WTC11 (cell line): ENCODE measurements at regions not wholly inside any gene's neighbourhood (a gene's known extent, or its start where the extent isn't known, plus 50 kb on each side); places are given as distances from the start of the nearest gene placed in this dataset.

Experiments used
- ATAC-seq: fragments of 200-7000 bp; cut with Tn5 transposase; 2 replicates; pipeline ENCODE4 v1.10.0; 2021; ENCODE audit warnings: mild to moderate bottlenecking, moderate library complexity
- CTCF ChIA-PET: fragments of 300-600 bp; sonication (Branson Sonifier 250); formaldehyde crosslinking; loops from one replicate; lab custom pipeline; 2021; ENCODE audit warnings: antibody characterized with exemption; lab: Charles Lee
- POLR2A ChIA-PET: fragments of 350-600 bp; sonication (Branson Sonifier 250); formaldehyde crosslinking; loops from one replicate; lab custom pipeline; 2021; ENCODE audit warnings: antibody characterized with exemption; lab: Charles Lee
- DNase-seq: peaks from one replicate; pipeline ENCODE4 v3.0.0; 2021; ENCODE audit warnings: low spot score
- H3K27ac Mint-ChIP-seq: 2 replicates; pipeline ENCODE4 v1.8.0; 2021; ENCODE audit warnings: mixed read lengths
- H3K27me3 Mint-ChIP-seq: 2 replicates; pipeline ENCODE4 v1.8.0; 2021; ENCODE audit warnings: low read depth, mild to moderate bottlenecking, moderate library complexity, mixed read lengths
- H3K36me3 Mint-ChIP-seq: 2 replicates; pipeline ENCODE4 v1.8.0; 2021; ENCODE audit warnings: mixed read lengths
- H3K4me1 Mint-ChIP-seq: 2 replicates; pipeline ENCODE4 v1.8.0; 2022; ENCODE audit warnings: mixed read lengths
- H3K4me3 Mint-ChIP-seq: 2 replicates; pipeline ENCODE4 v1.8.0; 2021; ENCODE audit warnings: mild to moderate bottlenecking, moderate library complexity, mixed read lengths
- H3K9me3 Mint-ChIP-seq: 2 replicates; pipeline ENCODE4 v1.8.0; 2021; ENCODE audit warnings: mixed read lengths
- AR ChIP-seq: fragments of 250-450 bp; sonication (Bioruptor Pico); IDR thresholded peaks from 2 replicates; pipeline ENCODE4 v1.9.0; 2021; ENCODE audit warnings: mild to moderate bottlenecking
- ATF1 ChIP-seq: sonication (generic); formaldehyde crosslinking; IDR thresholded peaks from 2 replicates; pipeline ENCODE4 v1.8.1; 2023; ENCODE audit warnings: mild to moderate bottlenecking, moderate library complexity, missing genetic modification reagents
- ATF2 ChIP-seq: sonication (generic); formaldehyde crosslinking; IDR thresholded peaks from 2 replicates; pipeline ENCODE4 v1.8.1; 2022; ENCODE audit warnings: low read depth, missing genetic modification reagents, borderline replicate concordance
- ATF6 ChIP-seq: sonication (generic); formaldehyde crosslinking; IDR thresholded peaks from 2 replicates; pipeline ENCODE4 v1.8.1; 2023; ENCODE audit warnings: mild to moderate bottlenecking, missing genetic modification reagents
- CDX4 ChIP-seq: fragments of 250-450 bp; sonication (Bioruptor Pico); IDR thresholded peaks from 2 replicates; pipeline ENCODE4 v1.9.0; 2021; ENCODE audit warnings: moderate library complexity, mild to moderate bottlenecking, inconsistent platforms, borderline replicate concordance
- E2F4 ChIP-seq: sonication (generic); formaldehyde crosslinking; IDR thresholded peaks from 2 replicates; pipeline ENCODE4 v1.8.1; 2022; ENCODE audit warnings: low read depth, mild to moderate bottlenecking, moderate library complexity, missing genetic modification reagents, borderline replicate concordance
- GTF2I ChIP-seq: fragments of 250-450 bp; sonication (Bioruptor Pico); conservative IDR thresholded peaks from 2 replicates; pipeline ENCODE4 v1.4.0; 2021; ENCODE audit warnings: mild to moderate bottlenecking
- JAZF1 ChIP-seq: fragments of 250-450 bp; sonication (Bioruptor Pico); IDR thresholded peaks from 2 replicates; pipeline ENCODE4 v1.9.0; 2021; ENCODE audit warnings: moderate library complexity, mild to moderate bottlenecking, inconsistent platforms
- JUN ChIP-seq: sonication (generic); formaldehyde crosslinking; IDR thresholded peaks from 2 replicates; pipeline ENCODE4 v1.8.0; 2023; ENCODE audit warnings: mild to moderate bottlenecking, missing genetic modification reagents
- NFE2L1 ChIP-seq: sonication (generic); formaldehyde crosslinking; IDR thresholded peaks from 2 replicates; pipeline ENCODE4 v1.8.1; 2023; ENCODE audit warnings: missing genetic modification reagents
- OVOL2 ChIP-seq: fragments of 250-450 bp; sonication (Bioruptor Pico); IDR thresholded peaks from 2 replicates; pipeline ENCODE4 v1.9.0; 2021; ENCODE audit warnings: mild to moderate bottlenecking, borderline replicate concordance
- PRDM15 ChIP-seq: sonication (generic); formaldehyde crosslinking; IDR thresholded peaks from 2 replicates; pipeline ENCODE4 v1.8.0; 2022; ENCODE audit warnings: missing genetic modification reagents
- PREB ChIP-seq: sonication (generic); formaldehyde crosslinking; IDR thresholded peaks from 2 replicates; pipeline ENCODE4 v1.8.1; 2022; ENCODE audit warnings: mild to moderate bottlenecking, missing genetic modification reagents, moderate library complexity, borderline replicate concordance
- RELA ChIP-seq: sonication (generic); formaldehyde crosslinking; IDR thresholded peaks from 2 replicates; pipeline ENCODE4 v1.8.1; 2022; ENCODE audit warnings: missing genetic modification reagents, mild to moderate bottlenecking, borderline replicate concordance
- RORB ChIP-seq: fragments of 250-450 bp; sonication (Bioruptor Pico); IDR thresholded peaks from 2 replicates; pipeline ENCODE4 v1.9.0; 2021; ENCODE audit warnings: mild to moderate bottlenecking
- TP53 ChIP-seq: sonication (generic); formaldehyde crosslinking; IDR thresholded peaks from 2 replicates; pipeline ENCODE4 v1.8.1; 2023; ENCODE audit warnings: mild to moderate bottlenecking, missing genetic modification reagents
- USF1 ChIP-seq: sonication (generic); formaldehyde crosslinking; IDR thresholded peaks from 2 replicates; pipeline ENCODE4 v1.8.0; 2022; ENCODE audit warnings: mild to moderate bottlenecking, missing genetic modification reagents
- ZMAT4 ChIP-seq: fragments of 250-450 bp; sonication (Bioruptor Pico); IDR thresholded peaks from 2 replicates; pipeline ENCODE4 v1.9.0; 2021; ENCODE audit warnings: mild to moderate bottlenecking
- ZNF121 ChIP-seq: sonication (generic); formaldehyde crosslinking; IDR thresholded peaks from 2 replicates; pipeline ENCODE4 v1.8.0; 2023; ENCODE audit warnings: missing genetic modification reagents
- ZNF138 ChIP-seq: sonication (generic); formaldehyde crosslinking; conservative IDR thresholded peaks from 2 replicates; pipeline ENCODE4 v1.8.1; 2022; ENCODE audit warnings: mild to moderate bottlenecking, moderate library complexity, missing genetic modification reagents
- ZNF219 ChIP-seq: sonication (generic); formaldehyde crosslinking; IDR thresholded peaks from 2 replicates; pipeline ENCODE4 v1.8.0; 2023; ENCODE audit warnings: missing genetic modification reagents, mild to moderate bottlenecking, borderline replicate concordance
- ZNF396 ChIP-seq: fragments of 250-450 bp; sonication (Bioruptor Pico); IDR thresholded peaks from 2 replicates; pipeline ENCODE4 v1.8.0; 2021; ENCODE audit warnings: mild to moderate bottlenecking, moderate library complexity, borderline replicate concordance

- H3K27ac Mint-ChIP-seq, result no peak overlapping the region
- TF ChIP-seq PRDM15 (CRISPR knock-in tag), result no peak
- no peak for TF ChIP-seq ZNF396 (CRISPR knock-in tag)
- no peak for TF ChIP-seq ATF6 (CRISPR knock-in tag)
- TF ChIP-seq OVOL2, result no peak
- TF ChIP-seq NFE2L1 (CRISPR knock-in tag), result no peak
- TF ChIP-seq CDX4 (CRISPR knock-in tag), result no peak
- no peak for TF ChIP-seq ZNF219 (CRISPR knock-in tag)
- no peak for TF ChIP-seq ZMAT4 (CRISPR knock-in tag)
- no peak for TF ChIP-seq TP53 (CRISPR knock-in tag)
- TF ChIP-seq JAZF1, result no peak
- TF ChIP-seq, all 79 proteins: peak for 0
- Mint-ChIP-seq H3K36me3 (no peaks in the 10 kb centered on the region), H3K9me3 (peaks cover 3% of the 10 kb centered on the region; the same call in 1 of the 2 replicates), H3K4me3 (no peak overlapping the region), H3K27me3 (no peaks in the 10 kb centered on the region), H3K4me1 (no peaks in the 10 kb centered on the region)
- ChIA-PET POLR2A (no interaction called here), CTCF (no interaction called here)
- DNase-seq (no peak), ATAC-seq (no peak)
Measured at GRCh38 chr4:143046906-143047305, 137.8 kb upstream of the USP38 start.

- ATAC-seq (no peak), DNase-seq (no peak)
- ChIA-PET POLR2A (no interaction called here), CTCF (no interaction called here)
- Mint-ChIP-seq H3K9me3 (peaks cover 7% of the 10 kb centered on the region; the same call in 1 of the 2 replicates), H3K27ac (no peak overlapping the region), H3K27me3 (no peaks in the 10 kb centered on the region; the same call in 1 of the 2 replicates), H3K4me3 (no peak overlapping the region), H3K36me3 (no peaks in the 10 kb centered on the region), H3K4me1 (no peaks in the 10 kb centered on the region)
- no peak for TF ChIP-seq AR (CRISPR knock-in tag)
- TF ChIP-seq ZNF138 (CRISPR knock-in tag), result no peak
- TF ChIP-seq JUN (CRISPR knock-in tag), result no peak
- TF ChIP-seq E2F4 (CRISPR knock-in tag), result no peak
- no peak for TF ChIP-seq USF1 (CRISPR knock-in tag)
- TF ChIP-seq ATF2 (CRISPR knock-in tag), result no peak
- no peak for TF ChIP-seq GTF2I (CRISPR knock-in tag)
- TF ChIP-seq OVOL2, result no peak
- TF ChIP-seq ATF1, result no peak
- TF ChIP-seq RORB, result no peak
- no peak for TF ChIP-seq PREB (CRISPR knock-in tag)
- no peak for TF ChIP-seq RELA
- no peak for TF ChIP-seq ZNF121 (CRISPR knock-in tag)
Measured at GRCh38 chr4:143054971-143055370, 129.7 kb upstream of the USP38 start.
